Erythroblast (primary cell): ENCODE measurements at regions not wholly inside any gene's neighbourhood (a gene's known extent, or its start where the extent isn't known, plus 50 kb on each side); places are given as distances from the start of the nearest gene placed in this dataset.

ENCODE experiments used
- GATA1 ChIP-seq: IDR thresholded peaks from 2 replicates; pipeline ENCODE4 v1.6.1; 2011; ENCODE audit warnings: low read depth, mild to moderate bottlenecking, control low read depth, low read length, moderate library complexity
- POLR2A ChIP-seq: IDR thresholded peaks from 2 replicates; pipeline ENCODE4 v1.6.1; 2011; ENCODE audit warnings: mild to moderate bottlenecking, low read length

GRCh38 chr4:11722223-11722622 is 293.5 kb upstream of the HS3ST1 start:
- TF ChIP-seq POLR2A (no peak), GATA1 (no peak)
